Esophagus squamous epithelium (tissue), 5 donors: ENCODE measurements at regions not wholly inside any gene's neighbourhood (a gene's known extent, or its start where the extent isn't known, plus 50 kb on each side); places are given as distances from the start of the nearest gene placed in this dataset.

ENCODE experiments used
- DNase-seq: peaks from one replicate; lab custom pipeline; 2025; lab: John Stamatoyannopoulos, UW
- H3K27ac ChIP-seq, 4 donors: fragments of 200-600 bp; sonication (generic); one replicate each; pipeline ENCODE4 v1.5.1; 2016 to 2019; ENCODE audit warnings: mild to moderate bottlenecking in 1 of 4
- H3K27me3 ChIP-seq, 4 donors: fragments of 200-600 bp; sonication (generic); 1 replicate in 3 of 4; 2 replicates in 1 of 4; pipeline versions ENCODE4 v1.5.1 to v1.6.0; 2017 to 2021; ENCODE audit warnings: antibody characterized with exemption in 1 of 4
- H3K36me3 ChIP-seq, 3 donors: fragments of 200-600 bp; sonication (generic); one replicate each; pipeline ENCODE4 v1.5.1; 2016 to 2019
- H3K4me1 ChIP-seq, 3 donors: fragments of 200-600 bp; sonication (generic); one replicate each; pipeline ENCODE4 v1.5.1; 2017 to 2019
- H3K4me3 ChIP-seq, 4 donors: fragments of 200-600 bp; sonication (generic); 1 replicate in 3 of 4; 2 replicates in 1 of 4; pipeline ENCODE4 v1.5.1; 2016 to 2019; ENCODE audit warnings: mild to moderate bottlenecking in 2 of 4, moderate library complexity in 1 of 4
- H3K9me3 ChIP-seq, 3 donors: fragments of 200-600 bp; sonication (generic); one replicate each; pipeline ENCODE4 v1.5.1; 2016 to 2019
- CTCF ChIP-seq, 6 experiments: fragments of 450-650 bp in 4 of 6; fragments of 200-600 bp in 2 of 6; sonication (generic) in 2 of 6; IDR thresholded peaks; one replicate each; pipeline ENCODE4 v1.5.1; 2016 to 2019; ENCODE audit warnings: antibody characterized with exemption in 6 of 6, mild to moderate bottlenecking in 4 of 6, moderate library complexity in 4 of 6
- POLR2A ChIP-seq, 4 donors: fragments of 450-650 bp; IDR thresholded peaks; one replicate each; pipeline ENCODE4 v1.6.1; 2017; ENCODE audit warnings: antibody characterized with exemption in 4 of 4, mild to moderate bottlenecking in 4 of 4, moderate library complexity in 3 of 4
- WGBS, 2 donors: methylation state at CpG; one replicate each; pipeline ENCODE4 v1.1.5; 2018; 5-methylcytosine and 5-hydroxymethylcytosine counted together
- intact Hi-C: fragments of 100-400 bp; cut with DNase I; formaldehyde crosslinking; loops from one replicate; pipeline ENCODE4 v1.15.0; 2022
- donor health status: DM: yes; HTN: yes; CAD: no.

DNA sequence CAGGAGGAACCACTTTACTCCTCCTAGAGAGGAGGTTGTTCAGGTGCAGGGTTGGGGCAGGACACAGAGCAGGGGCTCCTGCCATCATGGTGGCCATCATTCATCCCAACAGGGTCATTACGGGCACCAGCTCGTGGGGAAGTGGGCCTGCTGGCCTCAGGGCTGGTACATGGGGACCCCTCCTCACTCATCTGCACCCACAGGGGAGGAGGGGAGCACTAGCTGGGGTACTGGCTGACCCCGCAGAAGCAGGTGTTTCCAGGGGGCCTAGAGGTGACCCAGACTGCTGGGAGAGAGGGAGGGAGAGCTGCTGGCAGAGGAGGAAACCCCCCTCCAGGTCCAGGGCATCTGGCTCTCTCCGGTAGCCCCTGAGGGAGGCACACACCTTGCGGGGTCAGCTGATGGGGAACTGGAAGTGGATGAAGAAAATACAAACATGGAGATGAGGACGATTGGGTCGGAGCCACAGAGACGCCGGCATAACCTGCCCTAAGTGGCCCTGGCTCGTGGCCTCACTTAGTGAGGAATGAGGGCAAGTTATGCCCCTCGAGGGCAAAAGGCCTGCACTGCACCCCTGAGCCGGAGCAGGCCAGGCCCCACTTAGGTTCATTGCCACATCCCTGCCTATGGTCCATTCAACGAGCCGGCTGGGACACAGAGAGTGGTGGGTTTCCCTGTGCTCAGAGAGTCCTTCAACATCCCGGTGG is 76.2 kb downstream of the SOX1 start:
- no peaks in the 10 kb centered on the region for H3K4me1 ChIP-seq
- H3K27me3 ChIP-seq = peaks cover 0 to 25% (median 0%) of the 10 kb centered on the region in 4 donors
- no peaks in the 10 kb centered on the region for H3K36me3 ChIP-seq
- DNase-seq = no peak
- no peaks in the 10 kb centered on the region for H3K9me3 ChIP-seq
- intact Hi-C loops = no loop called here
- TF ChIP-seq CTCF (IDR thresholded peaks at IDR 0.05) = no peak
- no peak for TF ChIP-seq POLR2A (IDR thresholded peaks at IDR 0.05)
- H3K4me3 ChIP-seq = no peak overlapping the region
- no peak overlapping the region for H3K27ac ChIP-seq
- WGBS, 2 donors = 83 to 87% methylated on average over 10 to 12 of the region's 15 CpGs

DNA sequence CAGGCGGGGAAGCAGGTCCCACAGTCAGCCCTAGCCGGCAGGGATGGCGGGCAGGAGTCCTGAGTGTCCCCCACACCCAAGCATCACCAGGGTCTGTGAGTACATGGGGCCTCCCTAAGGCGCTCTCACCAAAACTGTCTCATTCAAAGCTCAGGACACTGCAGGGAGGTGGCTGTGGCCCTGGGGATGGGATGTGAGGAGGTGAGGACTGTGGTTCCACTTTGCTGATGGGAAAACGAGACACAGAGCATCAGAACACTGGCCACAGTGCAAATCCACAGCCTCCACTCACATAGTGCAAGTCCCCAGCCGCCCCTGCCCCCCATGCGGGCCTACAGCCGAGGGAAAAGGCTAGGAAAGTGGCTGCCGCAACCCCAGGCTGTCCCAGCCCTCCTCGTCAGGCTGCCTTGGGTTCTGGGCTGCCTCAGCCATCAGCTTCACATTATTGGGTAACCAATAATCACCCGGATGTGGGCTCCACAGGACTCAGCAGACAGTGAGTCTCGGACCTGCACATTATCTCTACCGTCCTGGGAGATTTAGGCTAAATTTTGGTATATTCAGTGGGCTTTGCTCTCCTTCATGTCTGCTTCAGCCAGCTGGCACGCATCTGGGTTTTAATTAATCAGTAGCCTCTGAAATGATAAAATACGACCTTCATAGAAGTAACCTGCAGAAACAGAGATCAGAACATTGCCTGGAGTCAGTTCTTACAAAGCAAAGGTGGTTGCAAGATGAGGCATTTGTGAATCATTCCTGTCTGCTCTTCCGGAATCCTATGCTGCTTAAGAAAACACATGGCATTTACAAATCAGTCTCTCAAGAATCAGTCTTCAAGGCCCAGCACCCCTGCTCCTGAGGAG is 77.0 kb downstream of the SOX1 start:
- H3K4me1 ChIP-seq = no peaks in the 10 kb centered on the region
- WGBS, 2 donors = 55 to 64% methylated on average over 7 to 8 of the region's 16 CpGs
- no peak overlapping the region for H3K27ac ChIP-seq

DNA sequence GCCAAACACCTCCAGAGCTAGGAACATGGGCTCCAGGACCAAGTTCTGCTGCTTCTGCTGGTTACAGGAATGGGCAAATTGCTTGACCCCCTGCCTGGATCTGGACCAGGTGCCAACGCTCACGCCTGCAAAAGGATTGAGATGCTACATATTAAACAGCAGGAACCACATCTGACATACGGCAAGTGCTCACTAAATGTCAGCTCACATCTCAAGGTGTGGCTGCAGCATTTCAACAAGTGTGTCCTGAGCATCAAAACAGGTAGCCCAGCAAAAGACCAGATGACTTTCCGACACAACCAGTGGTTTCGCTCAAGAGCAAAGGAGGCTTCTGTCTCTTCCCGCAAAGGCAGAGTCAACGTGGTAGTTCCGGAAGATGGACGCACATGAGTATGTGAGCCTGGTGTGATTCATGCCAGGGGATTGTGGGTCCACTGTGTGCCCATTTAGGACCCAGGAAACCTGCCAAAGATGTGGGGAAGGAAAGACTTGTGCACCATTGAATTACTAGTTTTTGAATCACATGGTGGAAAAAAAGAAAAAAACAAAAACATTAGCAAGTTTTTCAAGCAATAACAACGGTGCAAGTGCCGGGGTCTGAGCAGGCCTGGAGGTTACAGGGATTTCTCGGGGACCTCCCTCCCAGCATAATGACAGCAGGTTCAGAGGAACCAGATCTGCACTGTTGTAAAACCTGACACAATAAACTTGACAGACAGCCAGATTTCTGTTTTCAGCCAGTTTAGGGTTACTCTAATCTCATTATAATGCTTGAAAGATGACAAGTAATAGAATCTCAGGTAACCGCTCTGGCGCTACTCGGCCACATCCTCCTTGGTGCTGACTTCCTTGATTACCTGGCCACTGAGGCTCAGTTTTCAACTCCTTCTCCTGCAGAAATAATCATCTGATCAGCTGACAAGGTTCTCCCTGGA is 77.9 kb downstream of the SOX1 start:
- Histone ChIP-seq H3K4me1 (no peaks in the 10 kb centered on the region), H3K27me3 (peaks cover 0 to 27% (median 0%) of the 10 kb centered on the region in 4 donors), H3K27ac (no peak overlapping the region), H3K36me3 (no peaks in the 10 kb centered on the region), H3K9me3 (no peaks in the 10 kb centered on the region), H3K4me3 (no peak overlapping the region)
- no peak for TF ChIP-seq CTCF (IDR thresholded peaks at IDR 0.05)
- TF ChIP-seq POLR2A (IDR thresholded peaks at IDR 0.05) = no peak
- DNase-seq = no peak
- WGBS, 2 donors = 71 to 74% methylated on average over 13 to 14 of the region's 15 CpGs
- intact Hi-C loops = no loop called here

More for the DNA sequence above, 77.0 kb downstream of the SOX1 start:
- H3K4me3 ChIP-seq = no peak overlapping the region
- intact Hi-C loops = no loop called here
- TF ChIP-seq POLR2A (IDR thresholded peaks at IDR 0.05) = no peak
- no peak for TF ChIP-seq CTCF (IDR thresholded peaks at IDR 0.05)
- no peaks in the 10 kb centered on the region for H3K36me3 ChIP-seq
- no peak for DNase-seq
- no peaks in the 10 kb centered on the region for H3K9me3 ChIP-seq
- peaks cover 0 to 24% (median 0%) of the 10 kb centered on the region in 4 donors for H3K27me3 ChIP-seq

- Histone ChIP-seq H3K27ac (no peak overlapping the region), H3K27me3 (peaks cover 0 to 27% (median 0%) of the 10 kb centered on the region in 4 donors), H3K9me3 (no peaks in the 10 kb centered on the region), H3K4me1 (no peaks in the 10 kb centered on the region), H3K36me3 (no peaks in the 10 kb centered on the region), H3K4me3 (no peak overlapping the region)
- no peak for DNase-seq
- intact Hi-C loops = no loop called here
- WGBS, 2 donors = 66 to 74% methylated on average over 23 to 25 of the region's 27 CpGs
- TF ChIP-seq POLR2A (IDR thresholded peaks at IDR 0.05) = no peak
- TF ChIP-seq CTCF (IDR thresholded peaks at IDR 0.05) = no peak
Measured at GRCh38 chr13:112145551-112146360, 78.8 kb downstream of the SOX1 start.
